ENCODE measurements at regions not wholly inside any gene's neighbourhood (a gene's known extent, or its start where the extent isn't known, plus 50 kb on each side); places are given as distances from the start of the nearest gene placed in this dataset.

GRCh38 chr2:14806613-14807012, 174.1 kb downstream of the LRATD1 start:
- DNase-seq (ENCODE audit: low read depth), result no peak
- in situ Hi-C loops (cut with HindIII; ENCODE audit: low pct_unique_long_range_greater_than_20kb, low sequenced_read_pairs), result no loop called here

- in situ Hi-C loops (cut with HindIII; ENCODE audit: low pct_unique_long_range_greater_than_20kb, low sequenced_read_pairs), result no loop called here
- no peak for DNase-seq (ENCODE audit: low read depth)
Observed at GRCh38 chr2:14815201-14815600, 182.7 kb downstream of the LRATD1 start.

- no peak for DNase-seq (ENCODE audit: low read depth)
- in situ Hi-C loops (cut with HindIII; ENCODE audit: low pct_unique_long_range_greater_than_20kb, low sequenced_read_pairs), result no loop called here
Observed at GRCh38 chr2:14816069-14817060, 183.8 kb downstream of the LRATD1 start.

- in situ Hi-C loops (cut with HindIII; ENCODE audit: low pct_unique_long_range_greater_than_20kb, low sequenced_read_pairs), result no loop called here
- no peak for DNase-seq (ENCODE audit: low read depth)
Observed at GRCh38 chr2:14817848-14818247, 185.3 kb downstream of the LRATD1 start.

GRCh38 chr2:14826518-14826917, 194.0 kb downstream of the LRATD1 start:
- DNase-seq (ENCODE audit: low read depth), result no peak
- in situ Hi-C loops (cut with HindIII; ENCODE audit: low pct_unique_long_range_greater_than_20kb, low sequenced_read_pairs), result no loop called here

GRCh38 chr2:14827226-14828023, 194.9 kb downstream of the LRATD1 start:
- no peak for DNase-seq (ENCODE audit: low read depth)
- in situ Hi-C loops (cut with HindIII; ENCODE audit: low pct_unique_long_range_greater_than_20kb, low sequenced_read_pairs), result no loop called here

- no peak for DNase-seq (ENCODE audit: low read depth)
- in situ Hi-C loops (cut with HindIII; ENCODE audit: low pct_unique_long_range_greater_than_20kb, low sequenced_read_pairs), result no loop called here
Observed at GRCh38 chr2:14828223-14828622, 195.7 kb downstream of the LRATD1 start.

- in situ Hi-C loops (cut with HindIII; ENCODE audit: low pct_unique_long_range_greater_than_20kb, low sequenced_read_pairs), result no loop called here
- no peak for DNase-seq (ENCODE audit: low read depth)
Observed at GRCh38 chr2:14828968-14829367, 196.5 kb downstream of the LRATD1 start.

- DNase-seq (ENCODE audit: low read depth), result no peak
Observed at GRCh38 chr2:14831458-14831857, 198.9 kb downstream of the LRATD1 start.

GRCh38 chr2:14843507-14844204, 211.1 kb downstream of the LRATD1 start:
- in situ Hi-C loops (cut with HindIII; ENCODE audit: low pct_unique_long_range_greater_than_20kb, low sequenced_read_pairs), result no loop called here
- no peak for DNase-seq (ENCODE audit: low read depth)

More at GRCh38 chr2:14831458-14831857, 198.9 kb downstream of the LRATD1 start:
- in situ Hi-C loops (cut with HindIII; ENCODE audit: low pct_unique_long_range_greater_than_20kb, low sequenced_read_pairs), result no loop called here

GRCh38 chr2:14855751-14856150, 223.2 kb downstream of the LRATD1 start:
- in situ Hi-C loops (cut with HindIII; ENCODE audit: low pct_unique_long_range_greater_than_20kb, low sequenced_read_pairs), result no loop called here
- DNase-seq (ENCODE audit: low read depth), result no peak

GRCh38 chr2:14861181-14861580, 228.7 kb downstream of the LRATD1 start:
- no peak for DNase-seq (ENCODE audit: low read depth)
- in situ Hi-C loops (cut with HindIII; ENCODE audit: low pct_unique_long_range_greater_than_20kb, low sequenced_read_pairs), result no loop called here

- DNase-seq (ENCODE audit: low read depth), result no peak
- in situ Hi-C loops (cut with HindIII; ENCODE audit: low pct_unique_long_range_greater_than_20kb, low sequenced_read_pairs), result no loop called here
Observed at GRCh38 chr2:14866736-14867352, 234.3 kb downstream of the LRATD1 start.

- DNase-seq (ENCODE audit: low read depth), result no peak
- in situ Hi-C loops (cut with HindIII; ENCODE audit: low pct_unique_long_range_greater_than_20kb, low sequenced_read_pairs), result no loop called here
Observed at GRCh38 chr2:14867853-14868252, 235.3 kb downstream of the LRATD1 start.

- DNase-seq (ENCODE audit: low read depth), result no peak
- in situ Hi-C loops (cut with HindIII; ENCODE audit: low pct_unique_long_range_greater_than_20kb, low sequenced_read_pairs), result no loop called here
Observed at GRCh38 chr2:14872779-14873325, 240.3 kb downstream of the LRATD1 start.

GRCh38 chr2:14881651-14882327, 249.3 kb downstream of the LRATD1 start:
- in situ Hi-C loops (cut with HindIII; ENCODE audit: low pct_unique_long_range_greater_than_20kb, low sequenced_read_pairs), result no loop called here
- no peak for DNase-seq (ENCODE audit: low read depth)

GRCh38 chr2:14884651-14885050, 252.1 kb downstream of the LRATD1 start:
- no peak for DNase-seq (ENCODE audit: low read depth)
- in situ Hi-C loops (cut with HindIII; ENCODE audit: low pct_unique_long_range_greater_than_20kb, low sequenced_read_pairs), result no loop called here
